HUES48 (cell line): ENCODE measurements at regions not wholly inside any gene's neighbourhood (a gene's known extent, or its start where the extent isn't known, plus 50 kb on each side); places are given as distances from the start of the nearest gene placed in this dataset.

ENCODE experiments used
- H3K27ac ChIP-seq: one replicate; pipeline ENCODE4 v1.7.0; 2013; ENCODE audit warnings: low read depth, low read length, inconsistent platforms
- H3K27me3 ChIP-seq: 2 replicates; pipeline ENCODE4 v1.6.1; 2013; ENCODE audit warnings: mild to moderate bottlenecking, low read length; ENCODE audit not compliant: control insufficient read depth, insufficient read depth
- H3K36me3 ChIP-seq: 2 replicates; pipeline ENCODE4 v1.6.1; 2013; ENCODE audit warnings: low read length; ENCODE audit not compliant: control insufficient read depth, insufficient read depth
- H3K4me1 ChIP-seq: 2 replicates; pipeline ENCODE4 v1.6.1; 2013; ENCODE audit warnings: mild to moderate bottlenecking, low read length; ENCODE audit not compliant: control insufficient read depth, insufficient read depth
- H3K4me3 ChIP-seq: 2 replicates; pipeline ENCODE4 v1.5.1; 2013; ENCODE audit warnings: mild to moderate bottlenecking, low read depth, low read length
- H3K9ac ChIP-seq: 2 replicates; pipeline ENCODE4 v1.6.1; 2013; ENCODE audit warnings: mild to moderate bottlenecking, low read depth, low read length, moderate library complexity
- H3K9me3 ChIP-seq: 2 replicates; pipeline ENCODE4 v1.6.1; 2013; ENCODE audit warnings: low read length; ENCODE audit not compliant: control insufficient read depth, insufficient read depth

GRCh38 chr22:48530666-48531065 is 1297.0 kb downstream of the BRD1 start:
- no peaks in the 10 kb centered on the region for H3K9me3 ChIP-seq

GRCh38 chr22:48528221-48528915 is 1299.3 kb downstream of the BRD1 start:
- Histone ChIP-seq H3K9me3 (no peaks in the 10 kb centered on the region), H3K36me3 (no peaks in the 10 kb centered on the region)

More at GRCh38 chr22:48530666-48531065, 1297.0 kb downstream of the BRD1 start:
- no peak overlapping the region for H3K4me3 ChIP-seq
- H3K36me3 ChIP-seq, result no peaks in the 10 kb centered on the region
- no peaks in the 10 kb centered on the region for H3K27me3 ChIP-seq
- no peak overlapping the region for H3K9ac ChIP-seq
- H3K4me1 ChIP-seq, result no peaks in the 10 kb centered on the region
- H3K27ac ChIP-seq, result no peak overlapping the region

GRCh38 chr22:48523761-48524160 is 1303.9 kb downstream of the BRD1 start:
- H3K4me3 ChIP-seq, result no peak overlapping the region
- no peak overlapping the region for H3K27ac ChIP-seq
- no peak overlapping the region for H3K9ac ChIP-seq
- no peaks in the 10 kb centered on the region for H3K9me3 ChIP-seq
- 0 out of 2 replicates have a peak, but pooled peaks cover 3% of the 10 kb centered on the region for H3K36me3 ChIP-seq
- peaks cover 7% of the 10 kb centered on the region; the same call in 1 of the 2 replicates for H3K4me1 ChIP-seq
- H3K27me3 ChIP-seq, result no peaks in the 10 kb centered on the region

More at GRCh38 chr22:48528221-48528915, 1299.3 kb downstream of the BRD1 start:
- Histone ChIP-seq H3K27me3 (no peaks in the 10 kb centered on the region), H3K9ac (no peak overlapping the region), H3K27ac (no peak overlapping the region), H3K4me1 (no peaks in the 10 kb centered on the region), H3K4me3 (no peak overlapping the region)

- H3K4me3 ChIP-seq, result no peak overlapping the region
- no peak overlapping the region for H3K27ac ChIP-seq
Measured at GRCh38 chr22:48523091-48523490, 1304.6 kb downstream of the BRD1 start.

GRCh38 chr22:48522271-48522670 is 1305.4 kb downstream of the BRD1 start:
- H3K4me1 ChIP-seq, result peaks cover 9% of the 10 kb centered on the region
- H3K9ac ChIP-seq, result no peak overlapping the region
- H3K4me3 ChIP-seq, result no peak overlapping the region
- H3K27ac ChIP-seq, result no peak overlapping the region
- no peaks in the 10 kb centered on the region for H3K27me3 ChIP-seq
- H3K9me3 ChIP-seq, result no peaks in the 10 kb centered on the region
- 0 out of 2 replicates have a peak, but pooled peaks cover 3% of the 10 kb centered on the region for H3K36me3 ChIP-seq

More at GRCh38 chr22:48523091-48523490, 1304.6 kb downstream of the BRD1 start:
- Histone ChIP-seq H3K9ac (no peak overlapping the region), H3K9me3 (no peaks in the 10 kb centered on the region), H3K36me3 (0 out of 2 replicates have a peak, but pooled peaks cover 3% of the 10 kb centered on the region), H3K27me3 (no peaks in the 10 kb centered on the region), H3K4me1 (peaks cover 7% of the 10 kb centered on the region; the same call in 1 of the 2 replicates)

GRCh38 chr22:48520884-48521588 is 1306.6 kb downstream of the BRD1 start:
- H3K27me3 ChIP-seq, result no peaks in the 10 kb centered on the region
- H3K9me3 ChIP-seq, result no peaks in the 10 kb centered on the region

GRCh38 chr22:48520207-48520606 is 1307.5 kb downstream of the BRD1 start:
- Histone ChIP-seq H3K27ac (no peak overlapping the region), H3K4me3 (no peak overlapping the region)

More at GRCh38 chr22:48520884-48521588, 1306.6 kb downstream of the BRD1 start:
- Histone ChIP-seq H3K4me3 (no peak overlapping the region), H3K27ac (no peak overlapping the region), H3K36me3 (0 out of 2 replicates have a peak, but pooled peaks cover 3% of the 10 kb centered on the region), H3K9ac (no peak overlapping the region), H3K4me1 (peaks cover 10% of the 10 kb centered on the region)

GRCh38 chr22:48517039-48518030 is 1310.3 kb downstream of the BRD1 start:
- H3K4me3 ChIP-seq, result no peak overlapping the region
- H3K9me3 ChIP-seq, result no peaks in the 10 kb centered on the region
- H3K4me1 ChIP-seq, result peaks cover 10% of the 10 kb centered on the region
- H3K9ac ChIP-seq, result no peak overlapping the region
- no peak overlapping the region for H3K27ac ChIP-seq
- 0 out of 2 replicates have a peak, but pooled peaks cover 3% of the 10 kb centered on the region for H3K36me3 ChIP-seq
- H3K27me3 ChIP-seq, result no peaks in the 10 kb centered on the region

More at GRCh38 chr22:48520207-48520606, 1307.5 kb downstream of the BRD1 start:
- Histone ChIP-seq H3K36me3 (0 out of 2 replicates have a peak, but pooled peaks cover 3% of the 10 kb centered on the region), H3K27me3 (no peaks in the 10 kb centered on the region), H3K9me3 (no peaks in the 10 kb centered on the region), H3K9ac (no peak overlapping the region), H3K4me1 (peaks cover 10% of the 10 kb centered on the region)

GRCh38 chr22:48516571-48516970 is 1311.1 kb downstream of the BRD1 start:
- H3K27ac ChIP-seq, result no peak overlapping the region
- 0 out of 2 replicates have a peak, but pooled peaks cover 3% of the 10 kb centered on the region for H3K36me3 ChIP-seq
- H3K9ac ChIP-seq, result no peak overlapping the region
- H3K4me1 ChIP-seq, result peaks cover 10% of the 10 kb centered on the region
- H3K9me3 ChIP-seq, result no peaks in the 10 kb centered on the region
- H3K27me3 ChIP-seq, result no peaks in the 10 kb centered on the region
- H3K4me3 ChIP-seq, result no peak overlapping the region

- 0 out of 2 replicates have a peak, but pooled peaks cover 3% of the 10 kb centered on the region for H3K36me3 ChIP-seq
- H3K9ac ChIP-seq, result no peak overlapping the region
- H3K4me3 ChIP-seq, result no peak overlapping the region
- no peak overlapping the region for H3K27ac ChIP-seq
- no peaks in the 10 kb centered on the region for H3K9me3 ChIP-seq
- no peaks in the 10 kb centered on the region for H3K27me3 ChIP-seq
- peaks cover 6% of the 10 kb centered on the region; the same call in 1 of the 2 replicates for H3K4me1 ChIP-seq
Measured at GRCh38 chr22:48515571-48516200, 1312.0 kb downstream of the BRD1 start.
